Tibial artery (tissue), 4 donors: ENCODE measurements at regions not wholly inside any gene's neighbourhood (a gene's known extent, or its start where the extent isn't known, plus 50 kb on each side); places are given as distances from the start of the nearest gene placed in this dataset.
"Not testable (repeated sequence)": the region's sequence is repeated elsewhere in the genome, so short reads cannot be mapped to it uniquely, and the experiment has no call there.

ENCODE experiments used
- DNase-seq, 2 donors: peaks; one replicate each; pipeline ENCODE4 v3.0.0-alpha.2; 2019
- H3K27ac ChIP-seq, 2 donors: fragments of 200-600 bp; sonication (generic) in 1 of 2; 1 replicate in 1 of 2; 2 replicates in 1 of 2; pipeline ENCODE4 v1.5.1; 2018 to 2019; ENCODE audit warnings: mild to moderate bottlenecking in 1 of 2
- H3K27me3 ChIP-seq, 2 donors: fragments of 200-600 bp; sonication (generic) in 1 of 2; one replicate each; pipeline versions ENCODE4 v1.5.1 to v1.6.0; 2016 to 2019
- H3K36me3 ChIP-seq, 3 donors: fragments of 200-600 bp; sonication (generic) in 2 of 3; one replicate each; pipeline ENCODE4 v1.5.1; 2016 to 2019; ENCODE audit warnings: mild to moderate bottlenecking in 2 of 3
- H3K4me1 ChIP-seq, 4 donors: fragments of 200-600 bp; sonication (generic) in 2 of 4; 1 replicate in 3 of 4; 2 replicates in 1 of 4; pipeline ENCODE4 v1.5.1; 2016 to 2019
- H3K4me3 ChIP-seq, 2 donors: fragments of 200-600 bp; sonication (generic) in 1 of 2; 1 replicate in 1 of 2; 2 replicates in 1 of 2; pipeline ENCODE4 v1.5.1; 2018 to 2019; ENCODE audit warnings: mild to moderate bottlenecking in 2 of 2
- H3K9me3 ChIP-seq, 3 donors: fragments of 200-600 bp; sonication (generic) in 1 of 3; one replicate each; pipeline ENCODE4 v1.5.1; 2016 to 2019
- intact Hi-C: fragments of 100-400 bp; cut with DNase I; formaldehyde crosslinking; loops from one replicate; pipeline ENCODE4 v1.15.0; 2023; ENCODE audit warnings: low total_unique reads
- TF ChIP-seq, protein P1 (sequence below), 2 experiments: fragments of 200-600 bp in 1 of 2; fragments of 450-650 bp in 1 of 2; IDR thresholded peaks; one replicate each; pipeline ENCODE4 v1.5.1; 2017 to 2019; ENCODE audit warnings: antibody characterized with exemption in 2 of 2, mild to moderate bottlenecking in 1 of 2, moderate library complexity in 1 of 2

- intact Hi-C loops = no loop called here
Observed at GRCh38 chrX:131646106-131646505, 102.2 kb downstream of the OR13H1 start.

DNA sequence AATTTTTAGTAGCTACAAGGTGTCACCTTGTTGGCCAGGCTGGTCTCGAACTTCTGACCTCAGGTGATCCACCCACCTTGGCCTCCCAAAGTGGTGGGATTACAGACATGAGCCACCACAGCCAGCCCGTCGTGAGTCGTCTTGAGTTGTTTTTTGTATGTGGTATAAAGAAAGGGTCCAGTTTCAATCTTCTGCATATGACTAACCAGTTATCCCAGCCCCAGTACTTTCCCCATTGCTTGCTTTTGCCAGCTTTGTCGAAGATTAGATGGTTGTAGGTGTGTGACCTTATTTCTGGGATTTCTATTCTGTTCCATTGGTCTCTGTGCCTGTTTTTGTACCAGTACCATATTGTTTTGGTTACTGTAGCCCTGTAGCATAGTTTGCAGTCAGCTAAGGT, 105.9 kb downstream of the OR13H1 start:
- intact Hi-C loops = no loop called here
- Histone ChIP-seq H3K27me3 (no peaks in the 10 kb centered on the region), H3K36me3 (no peaks in the 10 kb centered on the region), H3K27ac (no peak overlapping the region), H3K9me3 (peaks cover 0 to 5% (median 0%) of the 10 kb centered on the region in 3 donors), H3K4me1 (no peaks in the 10 kb centered on the region), H3K4me3 (no peak overlapping the region)
- TF ChIP-seq, protein P1, sequence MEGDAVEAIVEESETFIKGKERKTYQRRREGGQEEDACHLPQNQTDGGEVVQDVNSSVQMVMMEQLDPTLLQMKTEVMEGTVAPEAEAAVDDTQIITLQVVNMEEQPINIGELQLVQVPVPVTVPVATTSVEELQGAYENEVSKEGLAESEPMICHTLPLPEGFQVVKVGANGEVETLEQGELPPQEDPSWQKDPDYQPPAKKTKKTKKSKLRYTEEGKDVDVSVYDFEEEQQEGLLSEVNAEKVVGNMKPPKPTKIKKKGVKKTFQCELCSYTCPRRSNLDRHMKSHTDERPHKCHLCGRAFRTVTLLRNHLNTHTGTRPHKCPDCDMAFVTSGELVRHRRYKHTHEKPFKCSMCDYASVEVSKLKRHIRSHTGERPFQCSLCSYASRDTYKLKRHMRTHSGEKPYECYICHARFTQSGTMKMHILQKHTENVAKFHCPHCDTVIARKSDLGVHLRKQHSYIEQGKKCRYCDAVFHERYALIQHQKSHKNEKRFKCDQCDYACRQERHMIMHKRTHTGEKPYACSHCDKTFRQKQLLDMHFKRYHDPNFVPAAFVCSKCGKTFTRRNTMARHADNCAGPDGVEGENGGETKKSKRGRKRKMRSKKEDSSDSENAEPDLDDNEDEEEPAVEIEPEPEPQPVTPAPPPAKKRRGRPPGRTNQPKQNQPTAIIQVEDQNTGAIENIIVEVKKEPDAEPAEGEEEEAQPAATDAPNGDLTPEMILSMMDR (IDR thresholded peaks at IDR 0.05) = no peak
- no peak for DNase-seq

More at GRCh38 chrX:131646106-131646505, 102.2 kb downstream of the OR13H1 start:
- no peak overlapping the region for H3K27ac ChIP-seq
- H3K27me3 ChIP-seq = no peaks in the 10 kb centered on the region
- H3K4me3 ChIP-seq = no peak overlapping the region
- no peaks in the 10 kb centered on the region for H3K36me3 ChIP-seq
- TF ChIP-seq, protein P1 (IDR thresholded peaks at IDR 0.05) = no peak
- H3K9me3 ChIP-seq = no peaks in the 10 kb centered on the region
- no peak for DNase-seq
- H3K4me1 ChIP-seq = no peaks in the 10 kb centered on the region

DNA sequence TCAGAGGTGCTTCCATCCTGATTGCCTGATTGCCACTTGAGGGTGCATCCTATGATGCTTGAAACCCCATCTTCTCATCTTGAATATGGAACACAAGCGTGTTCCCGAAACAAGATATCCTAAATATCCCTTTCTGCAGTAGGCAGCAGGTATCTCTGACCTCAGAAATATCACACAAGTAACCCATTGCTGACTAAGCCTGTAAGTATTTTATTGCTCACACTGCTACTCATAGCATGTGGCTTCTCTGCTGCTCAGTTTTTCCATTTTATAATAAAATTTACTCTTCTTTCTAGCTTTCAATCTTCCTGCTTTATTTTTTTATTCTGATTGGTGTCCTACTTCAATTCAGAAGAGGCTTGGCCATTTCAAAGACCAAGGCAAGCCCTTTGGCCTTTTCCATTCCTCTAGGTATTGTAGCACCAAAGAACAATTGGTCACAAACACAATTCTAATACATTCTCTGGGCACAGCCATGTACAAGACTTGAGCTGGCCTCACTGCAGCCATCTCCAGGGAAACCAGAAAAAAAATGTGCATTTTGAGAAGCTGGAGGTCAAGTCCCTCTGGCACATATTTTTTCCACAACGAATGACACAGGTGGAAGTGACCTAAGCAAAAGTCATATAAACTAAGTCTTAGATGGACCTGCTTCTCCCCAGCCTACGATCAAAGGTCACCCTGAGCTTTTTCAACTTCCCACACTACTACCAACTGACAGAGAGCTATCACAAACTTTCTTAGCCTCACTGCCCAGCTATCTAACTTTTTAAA, 107.0 kb downstream of the OR13H1 start:
- intact Hi-C loops = no loop called here
- no peaks in the 10 kb centered on the region for H3K36me3 ChIP-seq
- H3K4me3 ChIP-seq = no peak overlapping the region

DNA sequence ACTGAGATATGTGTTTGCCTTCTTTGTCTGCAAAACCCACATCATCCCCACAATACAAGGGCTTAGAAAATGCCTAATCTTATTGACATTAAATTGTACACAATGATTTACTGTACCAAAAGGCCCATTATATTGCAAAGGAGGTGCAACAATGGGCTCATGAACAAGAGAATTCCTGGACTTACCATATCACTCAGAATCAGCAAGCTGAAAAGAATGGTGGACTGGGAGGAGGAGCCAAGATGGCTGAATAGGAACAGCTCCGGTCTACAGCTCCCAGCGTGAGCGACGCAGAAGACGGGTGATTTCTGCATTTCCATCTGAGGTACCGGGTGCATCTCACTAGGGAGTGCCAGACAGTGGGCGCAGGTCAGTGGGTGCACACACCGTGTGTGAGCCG, 119.9 kb downstream of the OR13H1 start:
- intact Hi-C loops, H3K27ac ChIP-seq, DNase-seq, H3K4me1 ChIP-seq, H3K9me3 ChIP-seq, H3K36me3 ChIP-seq, H3K4me3 ChIP-seq, H3K27me3 ChIP-seq: not testable (repeated sequence)

More for the DNA sequence above, 107.0 kb downstream of the OR13H1 start:
- Histone ChIP-seq H3K9me3 (peaks cover 0 to 5% (median 0%) of the 10 kb centered on the region in 3 donors), H3K27me3 (no peaks in the 10 kb centered on the region), H3K4me1 (no peaks in the 10 kb centered on the region), H3K27ac (no peak overlapping the region)
- no peak for DNase-seq
- TF ChIP-seq, protein P1 (IDR thresholded peaks at IDR 0.05) = no peak

DNA sequence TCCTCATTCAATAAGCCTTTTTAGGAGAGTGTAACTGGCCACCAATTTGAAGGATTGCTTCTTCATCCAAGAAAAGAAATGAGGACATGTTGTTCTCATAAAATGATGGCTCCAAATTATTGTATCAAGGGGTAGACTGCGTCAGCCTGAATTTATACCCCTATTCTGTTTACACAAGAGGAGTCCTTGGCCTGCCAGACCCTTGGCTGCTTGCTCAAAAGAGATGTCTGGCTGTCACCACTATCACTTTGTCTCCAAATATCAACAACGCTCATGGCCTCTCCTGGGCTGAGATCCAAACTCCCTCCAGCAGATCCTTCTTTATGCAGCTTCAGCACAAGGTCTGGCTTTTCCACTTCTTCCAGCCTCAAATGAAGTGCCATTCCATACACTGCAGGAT, 127.9 kb downstream of the OR13H1 start:
- intact Hi-C loops = no loop called here

DNA sequence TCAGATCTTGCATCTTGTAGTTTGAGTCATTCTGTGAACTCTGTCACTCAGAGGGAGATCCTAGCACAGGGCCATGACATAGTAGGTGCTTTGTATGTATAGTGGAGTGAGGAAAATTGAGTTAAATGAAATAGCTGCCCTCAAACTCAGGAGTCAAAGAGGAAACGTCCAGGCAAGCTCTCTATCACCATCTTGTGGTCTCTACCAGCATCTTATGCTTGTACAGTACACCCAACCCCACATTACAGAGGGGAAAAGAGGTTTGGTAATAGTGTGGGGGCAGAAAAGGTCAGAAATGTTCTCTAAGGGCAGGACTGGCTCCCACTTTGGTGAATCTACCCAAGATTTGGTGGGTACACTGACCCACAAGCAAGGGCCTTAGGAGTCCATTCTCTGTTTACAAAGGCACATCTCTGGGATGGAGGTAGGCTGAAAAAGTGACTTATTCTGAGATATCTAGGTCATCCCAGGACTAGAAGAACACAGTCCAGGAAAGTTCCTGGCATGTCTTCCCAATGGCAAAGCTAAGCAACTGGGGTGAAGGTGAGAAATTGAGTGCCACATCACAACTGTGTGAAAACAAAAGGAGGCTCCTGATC, 131.8 kb downstream of the OR13H1 start:
- TF ChIP-seq, protein P1 (IDR thresholded peaks at IDR 0.05) = no peak
- Histone ChIP-seq H3K4me1 (peaks cover 0 to 3% (median 0%) of the 10 kb centered on the region in 4 donors), H3K9me3 (no peaks in the 10 kb centered on the region), H3K27ac (no peak overlapping the region), H3K4me3 (no peak overlapping the region), H3K36me3 (no peaks in the 10 kb centered on the region), H3K27me3 (no peaks in the 10 kb centered on the region)
- intact Hi-C loops = no loop called here
- no peak for DNase-seq

More for the DNA sequence above, 127.9 kb downstream of the OR13H1 start:
- no peak overlapping the region for H3K27ac ChIP-seq
- no peak overlapping the region for H3K4me3 ChIP-seq
- H3K27me3 ChIP-seq = no peaks in the 10 kb centered on the region
- no peak for DNase-seq
- TF ChIP-seq, protein P1 (IDR thresholded peaks at IDR 0.05) = no peak
- H3K9me3 ChIP-seq = no peaks in the 10 kb centered on the region
- H3K36me3 ChIP-seq = no peaks in the 10 kb centered on the region
- H3K4me1 ChIP-seq = no peaks in the 10 kb centered on the region
